Thyroid gland (tissue), 4 donors: ENCODE measurements at regions not wholly inside any gene's neighbourhood (a gene's known extent, or its start where the extent isn't known, plus 50 kb on each side); places are given as distances from the start of the nearest gene placed in this dataset.

Experiments
- DNase-seq, 2 donors: peaks; one replicate each; pipeline ENCODE4 v3.0.0-alpha.2; 2019
- H3K27ac ChIP-seq, 3 donors: fragments of 200-600 bp; sonication (generic); 1 replicate in 2 of 3; 2 replicates in 1 of 3; pipeline ENCODE4 v1.5.1; 2016 to 2019; ENCODE audit warnings: mild to moderate bottlenecking in 1 of 3, moderate library complexity in 1 of 3
- H3K27me3 ChIP-seq: fragments of 200-600 bp; sonication (generic); one replicate; pipeline ENCODE4 v1.5.1; 2019
- H3K36me3 ChIP-seq, 2 donors: fragments of 200-600 bp; sonication (generic); one replicate each; pipeline ENCODE4 v1.5.1; 2016 to 2019
- H3K4me1 ChIP-seq, 2 donors: fragments of 200-600 bp; sonication (generic); one replicate each; pipeline ENCODE4 v1.5.1; 2017 to 2019
- H3K4me3 ChIP-seq, 3 donors: fragments of 200-600 bp; sonication (generic); replicated peaks in 1 of 3; 1 replicate in 2 of 3; 2 replicates in 1 of 3; pipeline ENCODE4 v1.5.1; 2016; ENCODE audit warnings: mild to moderate bottlenecking in 1 of 3
- H3K9me3 ChIP-seq: fragments of 200-600 bp; sonication (generic); one replicate; pipeline ENCODE4 v1.5.1; 2017
- POLR2A ChIP-seq, 2 donors: fragments of 450-650 bp; IDR thresholded peaks; one replicate each; pipeline ENCODE4 v1.6.1; 2017; ENCODE audit warnings: antibody characterized with exemption in 2 of 2, mild to moderate bottlenecking in 2 of 2, moderate library complexity in 1 of 2
- WGBS, 2 donors: methylation state at CpG; one replicate each; pipeline ENCODE4 v1.1.5; 2017; 5-methylcytosine and 5-hydroxymethylcytosine counted together
- intact Hi-C: fragments of 100-400 bp; cut with DNase I; formaldehyde crosslinking; loops from one replicate; pipeline ENCODE4 v1.15.1; 2023
- TF ChIP-seq, protein P1 (sequence below), 6 experiments: fragments of 200-600 bp in 3 of 6; fragments of 450-650 bp in 3 of 6; sonication (generic) in 3 of 6; IDR thresholded peaks; one replicate each; pipeline ENCODE4 v1.5.1; 2016 to 2019; ENCODE audit warnings: antibody characterized with exemption in 6 of 6, mild to moderate bottlenecking in 2 of 6, inconsistent platforms in 1 of 6, moderate library complexity in 1 of 6

DNA sequence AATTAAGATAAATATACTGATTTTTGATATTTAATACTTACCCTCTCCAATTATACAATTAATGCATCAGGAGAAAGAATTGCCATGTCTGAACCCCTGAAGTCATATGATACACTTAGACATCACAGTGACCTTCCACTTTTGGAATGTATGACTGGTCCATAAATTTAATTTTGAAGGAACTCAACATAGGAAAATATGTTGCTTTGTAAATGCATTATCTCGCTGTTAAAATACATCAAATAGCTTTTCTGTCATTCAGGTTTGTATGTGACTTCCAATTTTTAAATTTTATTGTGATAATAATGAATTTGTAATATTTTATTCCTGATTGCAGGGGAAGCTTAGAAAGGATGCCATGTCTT lies 631.9 kb upstream of the ANKRD30A start:
- WGBS, 2 donors: 88 to 95% methylated on average over 1 of the region's 1 CpG
- no peak for DNase-seq
- Histone ChIP-seq H3K36me3 (no peaks in the 10 kb centered on the region), H3K27ac (no peak overlapping the region), H3K4me3 (no peak overlapping the region), H3K4me1 (peaks cover 13 to 24% of the 10 kb centered on the region in 2 donors), H3K9me3 (no peaks in the 10 kb centered on the region), H3K27me3 (no peaks in the 10 kb centered on the region)
- TF ChIP-seq POLR2A (IDR thresholded peaks at IDR 0.05): no peak
- TF ChIP-seq, protein P1, sequence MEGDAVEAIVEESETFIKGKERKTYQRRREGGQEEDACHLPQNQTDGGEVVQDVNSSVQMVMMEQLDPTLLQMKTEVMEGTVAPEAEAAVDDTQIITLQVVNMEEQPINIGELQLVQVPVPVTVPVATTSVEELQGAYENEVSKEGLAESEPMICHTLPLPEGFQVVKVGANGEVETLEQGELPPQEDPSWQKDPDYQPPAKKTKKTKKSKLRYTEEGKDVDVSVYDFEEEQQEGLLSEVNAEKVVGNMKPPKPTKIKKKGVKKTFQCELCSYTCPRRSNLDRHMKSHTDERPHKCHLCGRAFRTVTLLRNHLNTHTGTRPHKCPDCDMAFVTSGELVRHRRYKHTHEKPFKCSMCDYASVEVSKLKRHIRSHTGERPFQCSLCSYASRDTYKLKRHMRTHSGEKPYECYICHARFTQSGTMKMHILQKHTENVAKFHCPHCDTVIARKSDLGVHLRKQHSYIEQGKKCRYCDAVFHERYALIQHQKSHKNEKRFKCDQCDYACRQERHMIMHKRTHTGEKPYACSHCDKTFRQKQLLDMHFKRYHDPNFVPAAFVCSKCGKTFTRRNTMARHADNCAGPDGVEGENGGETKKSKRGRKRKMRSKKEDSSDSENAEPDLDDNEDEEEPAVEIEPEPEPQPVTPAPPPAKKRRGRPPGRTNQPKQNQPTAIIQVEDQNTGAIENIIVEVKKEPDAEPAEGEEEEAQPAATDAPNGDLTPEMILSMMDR (IDR thresholded peaks at IDR 0.05): no peak
- intact Hi-C loops: no loop called here

DNA sequence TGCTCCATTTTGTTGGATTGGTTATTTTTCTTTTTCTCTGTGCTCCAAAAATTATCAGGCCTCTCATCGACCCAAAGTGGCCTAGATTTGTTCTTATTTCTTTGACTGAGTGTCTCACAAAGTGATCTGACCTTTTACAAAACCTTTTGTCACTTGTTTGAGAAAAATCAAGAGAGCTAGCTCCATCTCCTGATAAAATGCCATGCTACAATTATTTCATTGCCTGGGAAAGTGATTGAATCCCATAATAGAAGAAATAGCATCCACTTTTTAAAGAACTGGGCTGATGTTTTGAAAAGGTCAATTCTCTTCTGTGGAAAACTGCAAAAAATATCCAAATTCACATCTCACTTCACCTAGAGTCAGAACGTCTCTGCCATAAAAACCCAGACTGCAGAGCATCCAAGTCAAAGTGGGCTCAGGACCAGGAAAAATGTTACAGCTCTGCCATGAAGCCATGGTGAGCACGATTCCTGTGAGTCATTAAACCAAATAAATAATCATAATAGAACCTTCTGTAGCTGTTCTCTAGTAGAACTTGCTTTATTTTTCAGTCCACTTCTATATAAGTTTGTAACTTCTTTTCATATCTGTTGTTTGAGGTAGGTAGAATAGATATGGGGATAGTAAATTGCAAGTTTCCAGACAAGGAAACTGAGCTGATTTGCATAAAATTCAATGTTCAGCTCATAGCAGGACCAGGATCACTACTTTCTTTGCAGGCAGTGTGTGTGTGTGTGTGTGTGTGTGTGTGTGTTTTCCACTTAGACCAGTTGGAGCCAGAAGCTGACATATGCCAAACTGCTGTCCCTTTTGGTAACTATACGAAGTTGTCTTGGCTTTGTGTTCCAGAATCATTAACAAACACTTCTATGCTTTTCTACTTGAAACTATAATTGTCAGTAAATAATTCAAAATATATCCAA lies 632.5 kb upstream of the ANKRD30A start:
- WGBS, 2 donors: 65% methylated on average over 4 of the region's 4 CpGs
- Histone ChIP-seq H3K36me3 (no peaks in the 10 kb centered on the region), H3K4me3 (no peak overlapping the region), H3K27me3 (no peaks in the 10 kb centered on the region), H3K4me1 (peaks cover 13 to 24% of the 10 kb centered on the region in 2 donors), H3K9me3 (no peaks in the 10 kb centered on the region), H3K27ac (no peak overlapping the region)
- no peak for DNase-seq
- intact Hi-C loops: no loop called here
- TF ChIP-seq POLR2A (IDR thresholded peaks at IDR 0.05): no peak
- TF ChIP-seq, protein P1 (IDR thresholded peaks at IDR 0.05): no peak

DNA sequence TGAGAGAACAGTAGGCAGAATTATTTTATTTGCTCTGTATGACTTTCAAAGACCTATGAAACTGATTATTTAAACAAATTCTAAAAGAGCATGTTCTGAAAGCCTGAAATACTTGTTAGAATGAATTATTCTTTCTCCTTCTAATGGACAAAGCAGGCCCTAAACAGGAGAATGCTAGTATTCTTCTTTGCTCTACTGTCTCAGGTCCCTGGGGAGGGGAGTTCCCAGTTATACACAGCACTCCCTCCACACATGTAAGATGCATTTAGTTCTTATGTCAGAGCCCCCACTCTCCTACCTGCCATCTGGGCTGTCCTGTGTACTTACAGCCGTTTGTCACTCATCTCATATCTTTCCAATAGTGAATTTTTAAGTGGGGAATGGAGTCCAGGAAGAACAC lies 633.5 kb upstream of the ANKRD30A start:
- Histone ChIP-seq H3K9me3 (no peaks in the 10 kb centered on the region), H3K4me1 (peaks cover 13 to 24% of the 10 kb centered on the region in 2 donors), H3K27ac (no peak overlapping the region), H3K36me3 (no peaks in the 10 kb centered on the region), H3K27me3 (no peaks in the 10 kb centered on the region), H3K4me3 (no peak overlapping the region)
- TF ChIP-seq POLR2A (IDR thresholded peaks at IDR 0.05): no peak
- TF ChIP-seq, protein P1 (IDR thresholded peaks at IDR 0.05): no peak
- WGBS, 2 donors: 73 to 78% methylated on average over 1 of the region's 1 CpG
- intact Hi-C loops: no loop called here
- DNase-seq: no peak

- H3K27ac ChIP-seq: peak overlapping the region; percentile 58 to 86 (median 69)
Measured at GRCh38 chr10:36489611-36490228, 635.7 kb upstream of the ANKRD30A start.

More at GRCh38 chr10:36489611-36490228, 635.7 kb upstream of the ANKRD30A start:
- no peaks in the 10 kb centered on the region for H3K9me3 ChIP-seq
- no peaks in the 10 kb centered on the region for H3K36me3 ChIP-seq
- H3K4me1 ChIP-seq: peaks cover 13 to 24% of the 10 kb centered on the region in 2 donors
- DNase-seq: peak; percentile 59 to 65
- intact Hi-C loops: no loop called here
- TF ChIP-seq, protein P1 (IDR thresholded peaks at IDR 0.05): no peak
- no peak for TF ChIP-seq POLR2A (IDR thresholded peaks at IDR 0.05)
- WGBS, 2 donors: 22 to 23% methylated on average over 5 of the region's 5 CpGs
- no peaks in the 10 kb centered on the region for H3K27me3 ChIP-seq
- no peak overlapping the region for H3K4me3 ChIP-seq
